GM19240 (cell line): ENCODE measurements at regions not wholly inside any gene's neighbourhood (a gene's known extent, or its start where the extent isn't known, plus 50 kb on each side); places are given as distances from the start of the nearest gene placed in this dataset.
A peak's percentile ranks its signal among the peaks of the same experiment; 100 is the strongest.

Source experiments
- DNase-seq: peaks from one replicate; pipeline ENCODE4 v3.0.0; 2011; ENCODE audit warnings: low spot score; ENCODE audit not compliant: insufficient read length

GRCh38 chr15:62765916-62766315 is 276.6 kb upstream of the TPM1 start:
- no peak for DNase-seq

- no peak for DNase-seq
Observed at GRCh38 chr15:62766599-62766998, 275.9 kb upstream of the TPM1 start.

- DNase-seq = no peak
Observed at GRCh38 chr15:62769604-62770003, 272.9 kb upstream of the TPM1 start.

DNA sequence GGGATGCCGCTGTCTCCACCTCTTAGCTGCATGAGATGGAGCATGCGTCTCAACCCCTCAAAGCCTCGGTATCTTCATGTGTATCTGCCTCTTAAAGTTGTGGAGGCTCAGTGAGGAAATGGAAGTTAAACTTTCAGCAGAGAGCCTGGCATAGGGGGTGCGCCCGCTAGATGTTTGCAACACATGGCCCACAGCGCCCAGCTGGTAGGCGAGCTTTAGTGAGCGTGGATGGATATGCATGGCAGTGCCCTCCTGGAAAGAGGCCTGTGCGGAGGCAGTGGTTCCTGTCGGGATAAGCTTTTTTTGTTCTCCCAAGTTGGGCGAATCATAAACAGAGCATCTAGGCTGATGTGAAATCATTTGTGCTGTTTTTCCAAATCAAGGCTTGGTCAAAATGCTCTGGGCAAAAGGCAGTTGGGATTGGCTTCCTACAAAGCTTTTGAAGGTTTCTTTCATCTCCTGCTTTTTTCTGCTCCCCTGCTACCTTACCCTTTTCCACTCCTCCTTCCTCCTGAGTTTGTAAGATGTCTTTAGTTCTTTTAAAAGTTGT is 272.4 kb upstream of the TPM1 start:
- DNase-seq = no peak

DNA sequence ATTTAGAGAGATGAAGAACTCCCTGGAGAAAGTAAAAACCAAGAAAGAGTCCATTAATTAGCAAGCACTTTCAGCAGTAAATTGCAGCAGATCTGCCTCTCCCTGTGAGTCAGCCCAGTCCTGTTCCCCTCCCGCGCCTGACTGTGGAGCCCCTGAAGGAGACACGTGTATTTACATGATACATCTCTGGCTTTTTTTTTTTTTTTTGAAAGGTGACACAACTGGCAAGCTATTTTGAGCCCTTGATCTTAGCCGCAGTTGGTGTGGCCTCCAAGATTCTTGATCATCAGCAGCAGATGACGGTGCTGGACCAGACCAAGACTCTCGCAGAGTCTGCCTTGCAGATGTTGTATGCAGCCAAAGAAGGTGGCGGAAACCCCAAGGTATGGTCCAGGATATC is 271.8 kb upstream of the TPM1 start:
- DNase-seq = no peak

- no peak for DNase-seq
Observed at GRCh38 chr15:62771234-62771633, 271.3 kb upstream of the TPM1 start.

DNA sequence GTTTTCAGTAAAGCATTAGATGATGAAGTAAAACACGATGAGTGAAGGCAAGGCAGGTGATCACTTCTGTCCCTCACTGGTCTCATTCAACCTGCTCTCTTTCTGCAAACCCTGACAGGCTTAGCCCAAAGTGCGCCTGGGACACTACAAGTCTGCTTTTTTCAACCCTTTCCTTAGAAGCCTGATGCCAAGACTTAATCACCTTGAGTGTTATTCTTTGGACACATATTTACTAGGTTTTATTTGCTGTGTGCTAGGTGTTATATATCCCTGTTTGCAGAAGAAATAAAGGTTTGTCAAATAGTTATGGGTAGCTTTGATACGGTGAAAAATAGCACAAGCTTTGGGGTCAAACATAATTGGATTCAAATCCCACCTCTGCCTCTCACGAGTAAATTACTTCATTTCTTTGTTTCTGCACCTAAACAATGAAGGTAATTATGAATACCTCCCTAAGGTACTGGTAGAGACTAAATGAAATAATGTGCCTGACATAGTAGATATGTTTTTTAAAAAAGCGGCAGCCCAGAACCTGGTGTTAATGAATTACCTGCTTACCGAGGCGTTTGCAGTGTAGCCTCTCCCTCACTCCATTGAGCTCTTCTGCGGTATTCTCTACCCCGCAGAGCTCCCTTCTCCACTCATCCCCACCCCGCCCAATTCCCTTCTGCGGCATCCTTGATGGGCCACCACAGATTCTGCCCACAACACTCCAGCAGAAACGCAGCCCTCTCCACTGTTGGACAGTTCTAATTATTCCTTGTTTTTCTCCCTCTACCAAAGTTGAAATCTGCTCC is 269.0 kb upstream of the TPM1 start:
- DNase-seq = no peak

DNA sequence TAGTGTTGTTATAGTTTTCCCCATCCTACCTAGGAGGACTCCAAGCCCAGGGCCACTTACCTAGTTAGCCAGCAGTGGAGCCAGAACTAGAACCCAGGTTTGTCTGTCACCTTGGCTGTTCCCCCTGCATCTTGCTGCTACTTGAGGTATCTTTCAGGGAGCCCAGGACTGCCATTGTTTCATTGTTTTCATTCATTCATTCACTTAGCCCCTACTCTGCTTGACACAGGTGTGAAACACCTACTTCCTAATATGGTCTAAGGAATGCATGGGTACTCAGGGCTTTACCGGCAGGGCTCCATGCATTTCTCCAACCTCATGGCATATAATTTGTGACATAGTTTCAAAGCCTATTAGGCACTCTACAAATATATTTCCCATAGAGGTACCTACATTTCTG is 266.6 kb upstream of the TPM1 start:
- no peak for DNase-seq

DNA sequence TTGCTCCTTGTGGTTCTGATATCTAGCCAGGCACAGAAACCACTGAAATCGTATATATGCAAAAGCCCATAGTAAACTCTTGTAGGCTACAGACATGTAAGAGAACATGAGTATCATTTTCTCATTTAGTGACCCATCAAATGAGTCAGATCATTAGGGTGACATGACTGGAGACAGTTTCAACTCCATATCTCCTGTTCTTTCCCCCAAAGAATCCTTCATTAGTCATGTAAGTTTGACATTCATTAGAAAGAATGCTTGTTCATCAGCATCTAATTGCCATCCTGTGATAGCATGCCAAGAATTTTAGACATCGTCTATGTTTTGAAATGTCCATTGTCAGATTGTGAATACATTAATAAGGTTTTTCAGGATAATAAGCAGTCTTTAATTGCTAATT is 264.9 kb upstream of the TPM1 start:
- no peak for DNase-seq

- no peak for DNase-seq
Observed at GRCh38 chr15:62779036-62779770, 263.3 kb upstream of the TPM1 start.

GRCh38 chr15:62779899-62780298 is 262.6 kb upstream of the TPM1 start:
- no peak for DNase-seq

DNA sequence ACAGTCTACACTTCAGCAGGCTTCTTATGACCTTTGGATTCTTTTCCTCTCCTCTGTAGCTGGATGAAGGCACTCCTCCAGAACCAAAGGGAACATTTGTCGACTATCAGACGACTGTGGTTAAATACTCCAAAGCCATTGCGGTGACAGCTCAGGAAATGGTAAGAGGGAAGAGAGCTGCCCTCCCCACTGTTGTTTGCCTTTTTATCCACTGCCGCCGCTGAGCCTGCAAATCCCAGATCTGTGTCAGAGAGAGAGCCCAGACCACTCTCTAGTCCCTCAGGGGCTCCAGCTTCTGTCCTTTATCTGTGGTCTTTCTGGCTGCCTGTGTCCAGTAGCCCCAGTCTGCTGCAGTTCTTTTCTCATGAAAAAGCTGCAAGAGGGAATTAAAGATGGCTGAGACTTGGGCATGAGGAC is 261.5 kb upstream of the TPM1 start:
- no peak for DNase-seq

GRCh38 chr15:62782071-62782841 is 260.3 kb upstream of the TPM1 start:
- DNase-seq = peak; percentile 8

- no peak for DNase-seq
Observed at GRCh38 chr15:62782896-62783295, 259.7 kb upstream of the TPM1 start.

GRCh38 chr15:62783303-62783957 is 259.1 kb upstream of the TPM1 start:
- DNase-seq = no peak

DNA sequence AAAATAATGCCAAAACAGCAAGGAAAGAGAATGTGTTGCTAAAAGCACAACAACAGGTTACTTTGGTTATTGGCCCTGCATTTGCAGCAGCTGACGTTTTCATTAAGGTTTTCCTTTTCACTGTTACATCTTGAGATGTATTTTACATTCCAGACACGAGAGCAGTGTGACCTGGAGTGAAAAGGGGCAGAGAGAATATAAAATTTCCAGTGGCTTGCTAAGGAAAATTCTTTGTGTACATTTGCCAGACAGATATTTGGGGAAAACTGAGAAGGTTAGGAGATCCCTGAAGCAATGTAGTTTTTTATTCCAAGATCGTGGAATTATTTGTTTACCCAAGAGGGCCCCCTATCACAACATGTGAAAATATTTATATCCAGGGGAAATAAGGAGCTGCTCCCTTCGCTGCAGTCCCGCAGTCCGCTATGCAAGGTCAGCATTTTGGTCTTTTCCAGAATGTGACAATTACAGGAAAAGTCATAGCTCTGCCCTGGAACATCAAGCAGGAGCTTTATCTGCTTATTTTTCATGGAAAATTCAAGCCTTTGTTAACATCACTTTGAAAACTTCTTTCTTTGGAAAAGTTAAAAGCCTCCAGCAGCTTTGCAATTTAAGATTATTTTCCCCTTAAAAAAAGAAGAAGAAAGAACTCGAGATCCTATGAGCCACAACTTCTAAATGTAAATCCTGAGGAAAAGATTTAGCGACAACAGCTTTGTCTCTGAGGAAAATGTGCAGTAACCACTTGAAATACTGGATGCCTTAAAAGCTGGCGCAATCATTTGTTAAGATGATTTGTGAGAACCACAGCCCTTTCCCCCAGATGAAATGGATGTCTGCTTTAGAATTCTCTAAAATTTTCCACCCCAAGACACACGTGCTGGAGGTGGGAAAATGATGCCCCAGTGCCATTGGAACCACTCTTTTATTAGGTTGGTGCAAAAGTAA is 256.4 kb upstream of the TPM1 start:
- no peak for DNase-seq

DNA sequence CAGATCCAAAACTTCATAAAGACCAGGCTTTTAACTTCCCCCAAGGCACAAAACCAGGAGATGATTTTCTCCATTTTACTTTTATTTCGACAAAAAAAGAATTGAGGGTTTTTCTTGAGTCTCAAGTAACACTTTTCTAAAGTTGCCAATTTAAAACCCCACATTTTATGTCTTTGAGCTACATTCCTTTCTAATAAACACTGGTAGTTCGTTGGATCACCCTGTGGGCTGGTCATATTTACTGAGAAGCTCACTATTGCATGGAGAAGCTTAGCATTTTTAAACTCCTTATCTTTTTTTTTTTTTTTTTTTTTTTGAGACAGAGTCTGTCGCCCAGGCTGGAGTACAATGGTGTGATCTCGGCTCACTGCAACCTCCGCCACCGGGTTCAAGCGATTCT is 255.1 kb upstream of the TPM1 start:
- no peak for DNase-seq

GRCh38 chr15:62788224-62788623 is 254.3 kb upstream of the TPM1 start:
- no peak for DNase-seq

GRCh38 chr15:62790546-62790945 is 252.0 kb upstream of the TPM1 start:
- DNase-seq = no peak

DNA sequence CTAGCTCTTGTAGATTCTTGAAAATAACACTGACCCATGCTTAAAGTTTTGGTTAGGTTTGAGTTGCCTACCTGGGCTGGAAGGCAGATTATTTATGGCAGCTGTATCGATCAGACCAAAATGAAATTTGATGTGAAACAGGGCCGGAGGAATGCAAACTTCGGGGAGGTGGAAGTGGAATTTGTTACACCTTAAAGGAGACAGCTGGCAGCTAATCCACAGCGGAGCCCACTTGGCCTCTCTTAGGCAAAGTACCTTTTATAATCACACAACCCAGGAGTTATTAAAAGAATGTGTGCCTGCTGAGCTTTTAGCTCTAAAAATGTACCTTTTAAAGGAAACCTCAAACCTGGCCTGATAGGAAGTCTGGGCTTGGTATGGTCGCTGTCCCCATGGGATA is 250.9 kb upstream of the TPM1 start:
- no peak for DNase-seq
